Skin of body (tissue), 1 donor: ENCODE measurements at regions not wholly inside any gene's neighbourhood (a gene's known extent, or its start where the extent isn't known, plus 50 kb on each side); places are given as distances from the start of the nearest gene placed in this dataset.

Source experiments
- DNase-seq: peaks from one replicate; lab custom pipeline; 2025; lab: John Stamatoyannopoulos, UW

DNA sequence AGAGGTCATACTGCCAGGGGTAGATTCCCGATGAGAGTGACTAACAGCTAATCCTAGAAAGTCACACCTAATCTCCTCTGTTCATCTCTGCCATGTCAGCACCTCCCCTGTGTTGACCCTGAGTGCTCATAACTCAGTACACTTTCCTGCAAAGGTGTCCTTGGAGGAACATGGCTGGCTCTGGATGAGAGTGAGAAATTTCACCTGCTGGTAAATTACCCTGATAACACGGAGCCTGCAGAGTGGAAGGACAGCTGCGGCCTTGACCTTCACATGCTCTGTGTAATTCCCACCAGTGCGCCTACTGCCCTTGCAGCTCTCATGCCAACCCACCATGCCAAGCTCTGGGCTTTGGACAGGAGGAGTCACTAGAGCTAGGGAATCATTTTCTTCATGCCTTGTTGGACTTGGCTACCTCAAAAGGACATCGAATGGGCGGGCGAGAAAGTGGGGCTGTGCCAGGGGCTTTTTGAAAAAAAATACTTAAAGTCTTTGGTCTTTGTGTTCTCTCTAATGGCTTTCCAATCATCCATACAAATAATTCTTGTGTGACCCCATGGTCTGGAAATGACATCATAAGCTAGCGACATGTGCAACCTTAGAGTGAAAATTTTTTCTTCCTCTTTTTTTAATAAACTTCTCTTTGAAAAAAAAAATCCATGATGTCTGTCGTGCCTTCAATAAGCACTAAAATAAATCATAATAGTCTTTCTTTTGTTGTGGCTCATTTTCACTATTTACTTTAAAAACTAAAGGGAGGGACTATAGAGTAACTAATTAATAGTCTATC lies 319.9 kb downstream of the MYCN start:
- no peak for DNase-seq

DNA sequence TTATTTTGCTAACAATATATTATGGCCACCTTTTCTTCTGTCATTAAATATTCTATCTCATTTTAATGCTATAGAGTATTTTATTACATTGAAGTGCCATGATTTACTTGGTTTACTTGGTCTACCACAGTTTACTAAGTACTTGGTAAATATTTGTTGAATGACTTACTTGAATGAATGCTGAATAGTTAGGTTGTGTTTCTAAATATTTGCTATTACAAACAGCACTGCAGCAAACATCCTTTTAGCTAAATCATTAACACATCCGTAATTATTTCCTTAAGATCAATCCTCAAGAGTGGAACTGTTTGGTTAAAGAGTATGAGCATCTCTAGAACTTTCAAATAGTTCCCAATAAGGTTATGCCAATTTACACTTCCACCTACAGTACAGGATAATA lies 318.7 kb downstream of the MYCN start:
- no peak for DNase-seq

DNA sequence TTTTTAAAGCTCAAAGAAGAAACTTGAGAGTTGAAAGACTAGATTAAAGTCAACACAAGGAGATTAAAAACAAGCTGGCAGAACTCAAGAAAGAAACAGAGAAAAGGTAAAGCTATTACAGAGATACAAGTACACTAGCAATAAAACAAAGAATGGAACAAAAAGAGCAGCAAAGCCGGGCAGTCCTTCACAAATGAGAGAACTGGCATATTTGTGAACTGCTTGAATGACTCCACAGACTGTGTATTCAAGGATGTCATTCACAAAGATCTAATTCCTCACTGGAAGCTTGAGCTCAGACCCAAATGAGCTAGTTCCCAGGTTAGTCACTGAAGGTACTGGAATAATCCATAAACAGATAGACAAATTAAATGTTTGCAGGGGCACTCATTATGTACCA lies 318.0 kb downstream of the MYCN start:
- no peak for DNase-seq

DNA sequence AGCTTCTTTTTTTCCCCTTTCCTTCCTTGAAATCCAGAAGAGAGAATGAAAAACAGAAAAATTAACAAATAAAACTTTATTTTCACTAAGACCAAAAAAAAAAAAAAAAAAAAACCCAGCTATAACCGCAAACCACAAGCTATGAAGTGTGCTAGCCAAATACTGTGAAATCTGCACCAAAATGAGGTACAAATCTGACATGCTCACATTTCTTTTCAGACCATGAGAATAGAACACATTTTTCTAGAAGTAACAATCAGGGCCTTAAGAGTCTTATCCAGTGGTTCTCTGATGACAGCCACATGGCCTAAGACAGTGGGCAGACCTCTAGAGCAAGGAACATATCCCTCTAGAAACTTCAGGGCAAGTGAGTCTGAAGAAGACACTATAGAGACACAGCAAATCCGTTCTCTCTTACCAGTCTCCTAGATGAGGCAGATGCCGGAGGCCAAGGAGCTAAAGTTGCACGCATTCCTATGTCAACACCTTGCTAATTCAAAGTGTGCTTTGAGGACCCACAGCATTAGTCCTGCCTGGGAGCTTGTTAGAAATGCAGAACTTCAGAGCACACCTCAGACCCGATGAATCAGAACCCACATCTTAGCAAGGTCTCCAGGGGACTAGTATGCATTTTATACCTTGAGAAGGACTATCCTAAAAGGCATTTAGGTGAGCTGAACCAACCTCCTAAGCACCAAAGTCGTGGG lies 317.1 kb downstream of the MYCN start:
- no peak for DNase-seq

DNA sequence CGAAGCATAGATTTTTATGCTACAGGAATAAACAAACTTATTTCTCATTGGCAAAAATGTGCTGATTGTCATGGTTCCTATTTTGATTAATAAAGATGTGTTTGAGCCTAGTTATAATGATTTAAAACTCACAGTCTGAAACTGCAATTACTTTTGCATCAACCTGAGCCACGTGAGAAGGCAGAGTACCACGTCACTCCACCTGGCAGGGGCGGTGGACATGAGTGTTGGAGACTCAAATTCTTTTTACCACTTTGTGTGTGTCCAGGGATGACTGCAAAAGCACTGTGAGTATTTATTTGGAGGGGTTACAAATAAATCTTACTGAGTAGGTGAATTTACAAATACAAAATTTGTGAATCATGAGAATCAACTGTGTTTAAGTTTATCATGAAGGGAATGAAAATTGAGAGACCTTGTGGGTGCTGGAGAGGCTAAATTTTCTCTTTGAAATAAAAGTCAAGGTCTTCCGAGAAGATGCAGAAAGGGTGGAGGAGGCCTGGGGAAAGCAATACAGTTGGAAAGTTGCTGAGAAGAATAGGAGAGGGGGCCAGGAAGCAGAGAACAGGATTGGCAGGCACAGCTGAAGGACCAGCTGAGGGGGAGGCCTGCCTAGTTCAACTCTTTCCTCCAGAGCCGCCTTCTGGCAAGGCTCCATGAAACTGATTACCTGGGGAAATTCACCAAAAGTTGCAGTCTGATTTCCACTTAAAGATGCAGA lies 316.4 kb downstream of the MYCN start:
- no peak for DNase-seq

DNA sequence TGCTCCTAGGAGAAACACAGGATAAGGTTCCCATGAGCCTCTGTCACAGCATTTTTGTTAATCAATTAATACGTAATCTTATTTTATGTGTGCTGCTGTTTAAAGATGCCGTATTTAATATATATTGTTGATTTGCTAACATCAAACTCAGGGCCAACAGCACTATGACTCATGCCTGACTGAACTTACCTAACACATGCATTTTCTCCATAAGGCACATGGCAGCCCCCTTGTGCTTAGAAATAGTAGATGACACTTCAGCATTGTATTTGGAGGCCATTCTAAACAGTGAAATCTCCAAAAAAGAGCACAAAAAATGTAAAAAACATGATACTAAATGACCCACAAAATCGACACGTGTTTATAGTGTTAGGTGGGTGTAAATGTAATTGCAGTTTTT lies 314.8 kb downstream of the MYCN start:
- DNase-seq: no peak

DNA sequence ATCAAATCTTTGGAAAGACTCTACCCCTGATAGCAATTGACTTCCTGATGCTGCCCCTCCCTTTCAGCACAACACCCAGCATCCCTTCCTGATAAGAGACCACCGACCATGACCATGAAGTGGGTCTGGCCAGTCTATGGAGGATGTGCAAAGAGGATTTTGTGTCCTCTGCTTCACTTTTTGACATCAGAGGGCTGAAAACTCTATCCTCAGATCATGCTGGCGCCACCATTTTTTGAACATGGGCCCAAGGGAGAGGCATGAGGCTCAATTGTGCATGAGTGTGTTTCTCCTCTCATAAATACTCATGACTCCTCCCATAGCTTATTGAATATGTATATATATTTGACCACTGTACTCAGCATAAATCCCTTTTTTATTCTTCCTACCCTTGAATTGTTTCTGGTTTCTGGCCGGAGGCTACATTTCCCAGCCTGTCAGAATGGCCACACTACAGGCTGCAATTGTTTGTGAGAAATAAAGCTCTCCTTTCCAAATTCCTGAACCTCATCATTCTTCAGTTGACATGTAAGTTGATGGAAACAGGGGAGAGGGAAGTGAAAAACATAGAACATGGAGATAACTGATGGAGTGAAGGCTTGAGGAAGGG lies 314.1 kb downstream of the MYCN start:
- no peak for DNase-seq

DNA sequence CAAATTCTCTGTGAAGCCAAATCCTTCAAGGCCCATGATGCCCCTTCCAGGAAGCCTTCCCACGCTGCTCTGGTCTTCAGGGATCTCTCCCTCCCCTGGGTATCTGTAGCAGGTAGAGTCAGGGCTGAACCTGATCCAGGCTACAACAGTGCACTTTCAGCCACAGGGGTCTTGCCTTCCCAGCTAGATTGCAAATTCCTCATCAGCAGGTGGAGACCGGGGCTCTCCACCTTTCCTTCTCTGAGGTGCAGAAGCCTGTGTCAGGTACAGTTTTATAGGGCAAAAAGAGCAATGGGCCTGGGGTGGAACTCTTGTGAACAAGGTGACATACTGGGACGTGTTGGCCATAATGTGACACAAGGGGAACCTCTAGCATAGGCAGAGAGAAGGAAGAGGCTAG lies 312.9 kb downstream of the MYCN start:
- no peak for DNase-seq

DNA sequence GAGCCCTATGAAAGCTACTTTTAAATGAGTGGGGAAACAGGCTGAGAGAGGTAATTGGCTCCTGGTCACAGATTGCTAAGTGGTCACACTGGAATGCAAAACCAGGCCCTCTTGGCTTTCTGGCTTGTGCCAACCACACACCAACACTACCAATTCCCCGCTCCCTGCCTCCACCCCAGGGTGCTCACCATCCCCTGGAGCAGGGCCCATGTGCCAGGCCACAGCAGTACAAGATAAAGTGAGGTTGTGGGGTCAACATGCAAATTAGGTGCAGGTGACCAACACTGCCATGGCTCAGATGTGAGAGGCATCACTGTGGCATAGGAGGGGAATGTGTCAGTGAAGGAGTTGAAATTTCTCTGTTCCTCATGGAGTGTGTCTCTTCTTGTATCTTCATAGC lies 312.5 kb downstream of the MYCN start:
- DNase-seq: no peak

DNA sequence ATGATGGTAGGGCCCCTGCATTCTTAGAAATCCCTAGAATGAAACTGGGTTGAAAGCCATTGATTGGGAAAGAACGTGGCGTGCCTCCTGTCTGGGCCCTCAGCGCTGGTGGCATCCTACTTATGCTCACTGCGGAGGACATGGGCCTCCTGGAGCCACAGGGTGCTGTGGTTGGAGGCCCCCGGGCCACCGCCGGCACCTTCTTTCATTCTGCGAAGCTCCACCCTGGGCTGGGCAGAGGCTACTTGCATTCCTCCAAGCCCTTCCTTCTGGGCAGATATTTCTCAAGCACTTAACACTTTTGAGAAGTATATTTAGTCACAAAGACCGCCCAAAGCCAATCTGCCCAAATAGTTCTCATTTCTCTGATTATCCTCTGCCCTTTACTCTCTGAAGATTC lies 311.9 kb downstream of the MYCN start:
- no peak for DNase-seq

DNA sequence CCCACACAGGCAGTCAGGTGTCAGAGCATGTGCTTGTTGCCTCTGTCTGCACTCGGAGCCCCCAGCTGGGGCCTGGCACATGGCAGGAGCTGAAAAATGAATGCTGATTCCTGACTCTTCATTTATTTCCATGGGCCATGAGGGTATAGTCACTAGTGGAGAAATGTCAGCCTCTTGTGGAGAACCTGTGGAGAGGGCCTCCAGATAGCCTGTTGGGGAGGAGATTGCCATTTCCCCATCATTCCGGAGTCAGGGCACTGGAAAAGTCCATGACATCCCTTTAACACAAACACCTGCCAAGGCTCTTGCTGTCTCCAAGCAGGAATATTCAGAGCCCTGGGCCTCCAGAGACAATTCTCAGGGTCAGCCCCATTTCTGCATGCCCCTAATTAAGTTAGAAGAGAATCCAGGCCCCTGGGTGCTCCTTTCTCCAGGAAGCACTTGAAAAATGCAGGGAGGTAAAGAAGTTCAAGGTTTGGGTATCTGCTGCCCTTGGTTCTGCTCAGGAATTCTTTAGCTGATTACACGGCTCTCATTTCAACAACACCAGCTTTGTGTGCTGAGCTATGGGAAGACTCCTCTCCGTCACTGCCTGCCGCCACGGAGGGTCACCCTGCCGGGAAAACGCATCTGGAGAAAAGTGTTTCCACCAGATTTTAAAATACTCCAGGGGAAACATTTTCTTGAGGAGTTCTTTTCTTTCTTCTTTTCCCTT lies 311.3 kb downstream of the MYCN start:
- DNase-seq: no peak

DNA sequence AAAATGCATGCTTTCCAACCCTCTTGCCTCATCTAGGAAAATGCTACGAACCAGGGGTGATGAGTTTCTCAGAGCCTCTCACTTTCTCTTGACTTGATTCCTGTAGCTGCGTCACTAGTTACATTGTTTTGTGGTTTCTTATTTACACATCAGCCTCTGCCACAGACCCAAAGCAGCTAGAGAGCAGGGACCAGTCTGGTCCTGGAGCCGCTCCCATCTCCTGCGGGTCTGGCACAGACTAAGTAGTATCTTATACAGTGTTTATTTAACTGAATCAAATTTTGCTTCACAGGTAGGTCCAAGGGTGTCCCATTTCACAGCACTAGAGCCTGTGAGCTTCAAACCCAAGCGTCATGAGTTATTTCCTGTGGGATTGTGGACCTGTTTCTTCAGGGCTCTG lies 310.5 kb downstream of the MYCN start:
- DNase-seq: no peak

DNA sequence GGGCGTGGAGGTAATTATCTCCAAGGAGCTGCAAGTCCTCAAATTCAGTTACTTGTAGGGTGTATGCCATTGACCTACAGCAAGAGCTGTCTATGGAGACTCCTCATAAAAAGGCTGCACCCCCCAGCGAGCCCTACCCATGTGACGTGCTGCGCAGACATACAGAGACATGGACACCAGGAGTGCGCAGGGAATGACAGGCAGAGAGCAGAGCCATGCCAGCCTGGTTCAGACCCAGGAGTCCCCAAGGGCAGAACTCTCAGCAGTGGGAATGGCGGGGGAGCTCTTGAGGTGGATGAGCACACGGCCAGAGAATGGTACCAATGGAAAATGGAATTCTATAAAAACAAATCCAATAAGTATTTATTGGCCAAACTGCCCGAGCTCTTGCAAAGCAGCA lies 310.1 kb downstream of the MYCN start:
- DNase-seq: no peak

DNA sequence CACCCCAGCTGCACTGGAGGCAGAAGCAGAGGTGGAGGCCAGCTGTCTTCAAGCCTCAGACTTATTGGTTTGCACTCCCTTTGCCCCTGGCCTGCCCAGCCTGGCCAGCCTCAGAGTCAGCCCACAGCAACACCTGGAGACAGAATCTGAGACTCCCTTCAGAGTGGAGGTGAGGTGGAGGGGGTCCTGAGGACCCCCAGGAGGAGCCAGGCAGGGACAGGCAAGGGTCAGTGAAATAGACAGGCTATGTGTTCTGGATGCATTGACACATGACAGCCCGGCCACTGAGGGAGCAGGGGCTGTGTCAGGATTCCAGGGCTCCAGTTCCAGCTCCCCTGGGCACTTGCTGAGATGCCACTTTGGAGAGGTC lies 309.7 kb downstream of the MYCN start:
- DNase-seq: no peak

DNA sequence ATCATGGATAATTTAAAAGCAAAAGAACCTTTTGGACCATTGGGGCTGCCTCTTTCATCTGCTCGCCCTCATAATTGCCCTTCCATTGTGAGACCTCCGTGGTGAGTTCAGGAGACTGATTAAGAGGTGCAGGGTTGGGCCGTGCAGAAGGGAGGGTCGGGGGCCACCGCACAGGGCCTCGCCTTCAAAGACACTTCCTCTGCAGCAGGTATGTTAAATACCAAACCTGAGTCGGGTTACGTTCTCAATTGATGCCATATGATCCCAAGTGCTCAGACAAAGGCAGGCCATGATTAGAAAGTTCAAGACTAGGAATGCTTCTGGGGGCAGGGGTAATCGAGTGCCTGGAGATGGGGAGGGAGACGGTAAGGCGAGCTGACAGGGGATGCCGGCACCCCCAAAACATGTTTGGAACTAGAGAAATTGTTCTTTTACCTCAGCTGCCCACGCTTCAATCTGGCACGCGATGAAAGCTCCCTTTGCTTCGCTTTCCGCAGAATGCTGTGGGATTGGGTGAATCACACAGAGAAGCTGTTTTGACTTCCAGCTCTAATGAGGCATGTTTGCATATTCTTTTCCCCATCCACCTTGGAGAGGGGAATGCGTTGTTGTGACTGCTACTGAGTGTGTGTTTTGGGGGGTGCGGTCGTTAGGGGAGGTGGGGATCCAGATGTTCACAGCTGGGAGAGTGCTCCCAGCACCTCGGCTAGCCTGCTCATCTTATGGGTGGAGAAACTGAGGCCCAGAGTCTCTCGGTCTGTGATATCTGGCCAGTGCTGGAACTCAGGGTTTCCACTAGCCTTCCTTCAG lies 309.1 kb downstream of the MYCN start:
- no peak for DNase-seq

DNA sequence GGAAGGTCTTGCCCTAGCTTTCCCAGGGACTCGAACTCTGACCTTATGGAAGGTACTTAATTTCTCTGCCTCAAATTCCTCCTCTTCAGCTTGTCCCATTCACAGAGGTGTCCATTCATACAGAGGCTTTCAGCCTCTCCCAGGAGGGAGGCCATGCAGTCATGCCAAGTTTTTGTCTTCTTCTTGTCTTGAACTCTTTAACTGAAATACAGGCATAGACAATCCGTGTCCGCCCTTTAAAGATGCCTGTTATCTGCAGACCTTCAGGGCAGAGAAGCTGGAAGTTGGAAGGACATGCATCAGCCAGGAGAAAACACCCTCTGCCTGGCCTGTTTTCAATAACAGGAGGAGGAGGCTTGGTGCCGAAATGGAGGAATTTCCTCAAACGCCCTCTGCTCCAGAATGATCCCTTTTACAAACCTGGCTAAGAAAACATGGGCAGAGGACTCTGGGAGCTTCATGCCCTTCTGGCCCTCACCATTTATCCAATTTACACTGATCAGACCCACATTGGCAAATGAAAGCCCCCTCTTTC lies 308.3 kb downstream of the MYCN start:
- no peak for DNase-seq

DNA sequence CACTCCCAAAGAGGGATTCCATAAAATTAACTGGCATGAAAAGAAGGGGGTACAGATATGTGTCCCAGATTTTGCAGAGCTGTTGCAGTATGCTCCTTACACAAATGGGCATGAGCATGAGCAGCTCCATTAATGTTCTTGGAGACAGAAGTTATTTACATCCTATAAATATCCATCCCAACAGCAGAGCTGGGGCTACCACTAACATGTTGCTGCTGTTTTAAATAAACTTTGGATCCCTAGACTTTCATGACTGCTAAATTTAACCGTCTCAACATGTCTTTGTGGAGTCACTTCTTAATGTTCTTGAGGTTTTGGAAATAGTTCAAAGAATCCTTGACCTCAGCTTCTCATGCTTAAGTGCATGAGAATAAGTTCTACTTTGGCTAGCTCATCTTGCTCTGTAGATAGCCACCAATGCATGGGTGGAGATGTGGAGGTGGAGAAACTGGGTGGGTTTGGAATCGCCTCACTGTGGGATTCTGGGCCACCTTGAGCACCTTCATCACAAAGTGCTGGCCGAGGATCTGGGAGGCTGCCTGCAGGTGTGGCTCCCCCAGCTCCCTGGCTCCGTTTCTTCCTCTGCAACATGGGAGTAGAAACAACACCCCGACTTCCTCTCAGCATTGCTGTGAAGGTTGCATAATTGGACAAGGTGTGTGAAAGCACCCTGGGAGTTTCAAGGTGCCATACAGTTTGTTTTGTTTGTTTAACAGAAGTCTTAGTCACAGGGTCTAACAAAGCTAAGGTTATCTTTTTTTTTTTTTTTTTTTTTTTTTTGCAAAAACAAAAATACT lies 307.2 kb downstream of the MYCN start:
- DNase-seq: peak; percentile 24

DNA sequence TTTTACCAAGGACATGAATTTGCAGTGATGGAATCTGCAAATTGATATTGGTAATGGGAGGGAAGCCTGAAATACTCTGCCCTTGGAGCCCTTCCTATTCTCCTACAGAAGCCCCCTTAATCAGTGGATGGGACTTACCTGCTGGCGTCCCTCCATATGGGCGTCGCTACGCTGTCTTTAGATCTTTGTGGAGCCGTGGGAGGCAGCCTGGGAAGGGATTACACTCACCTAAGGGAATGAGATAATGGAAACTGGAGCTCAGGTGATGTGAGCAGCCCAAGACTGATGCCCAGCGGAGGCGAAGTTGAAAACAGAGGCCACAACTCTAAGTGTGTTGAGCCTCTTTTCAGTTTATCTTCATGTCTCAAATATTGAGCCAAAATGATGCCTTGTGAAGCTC lies 306.6 kb downstream of the MYCN start:
- no peak for DNase-seq

DNA sequence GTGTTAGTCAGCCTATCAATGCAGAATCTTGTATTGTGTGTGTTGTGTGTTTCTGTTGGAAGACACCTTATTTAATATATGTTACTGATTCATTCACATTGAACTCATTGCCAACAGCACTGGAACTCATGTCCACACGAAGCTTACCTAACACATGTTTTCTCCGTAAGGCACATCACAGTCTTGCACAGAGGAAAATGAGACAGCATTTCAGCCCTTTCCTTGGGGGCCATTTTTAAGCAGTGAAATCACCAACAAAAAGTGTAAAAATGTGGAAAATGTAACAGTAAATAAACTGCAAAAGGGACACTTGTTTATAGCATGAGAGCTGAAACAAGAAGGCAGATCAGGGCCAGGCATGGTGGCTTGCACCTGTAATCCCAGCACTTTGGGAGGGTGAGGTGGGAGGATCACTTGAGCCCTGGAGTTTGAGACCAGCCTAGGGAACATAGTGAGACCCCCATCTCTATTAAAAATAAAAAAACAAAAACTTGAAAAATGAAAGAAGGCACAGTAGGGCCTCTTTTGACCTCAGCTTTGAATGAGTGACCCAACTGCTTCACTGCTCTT lies 306.0 kb downstream of the MYCN start:
- no peak for DNase-seq
